ENCODE measurements at regions not wholly inside any gene's neighbourhood (a gene's known extent, or its start where the extent isn't known, plus 50 kb on each side); places are given as distances from the start of the nearest gene placed in this dataset.

- TF ChIP-seq CTCF (IDR thresholded peaks at IDR 0.05) (no peak), POLR2A (IDR thresholded peaks at IDR 0.05) (no peak)
Measured at GRCh38 chr3:177356113-177356512, 158.8 kb upstream of the TBL1XR1 start.

Data from testis (tissue), 2 donors.